ENCODE measurements at regions not wholly inside any gene's neighbourhood (a gene's known extent, or its start where the extent isn't known, plus 50 kb on each side); places are given as distances from the start of the nearest gene placed in this dataset.
A peak's percentile ranks its signal among the peaks of the same experiment; 100 is the strongest.
"Not testable (repeated sequence)": the region's sequence is repeated elsewhere in the genome, so short reads cannot be mapped to it uniquely, and the experiment has no call there.

- Mint-ChIP-seq H3K27ac (no peak overlapping the region), H3K27me3 (ENCODE audit: low read depth, poor library complexity) (peaks cover 6% of the 10 kb centered on the region), H3K4me1 (peaks cover 6% of the 10 kb centered on the region), H3K4me3 (no peak overlapping the region), H3K36me3 (ENCODE audit: low read depth) (peaks cover 29% of the 10 kb centered on the region), H3K9me3 (peaks cover 49% of the 10 kb centered on the region)
- no peak for TF ChIP-seq CTCF (IDR thresholded peaks at IDR 0.05)
- DNase-seq, result peak; percentile 16
Observed at GRCh38 chr2:167844714-167845530, 402.5 kb downstream of the STK39 start.

GRCh38 chr2:167843657-167844056 lies 403.7 kb downstream of the STK39 start:
- DNase-seq, result no peak
- no peak overlapping the region for H3K4me3 Mint-ChIP-seq
- peaks cover 40% of the 10 kb centered on the region for H3K9me3 Mint-ChIP-seq
- H3K27ac Mint-ChIP-seq, result no peak overlapping the region
- no peak for TF ChIP-seq CTCF (IDR thresholded peaks at IDR 0.05)
- H3K27me3 Mint-ChIP-seq (ENCODE audit: low read depth, poor library complexity), result peaks cover 6% of the 10 kb centered on the region
- peaks cover 6% of the 10 kb centered on the region for H3K4me1 Mint-ChIP-seq
- peaks cover 22% of the 10 kb centered on the region for H3K36me3 Mint-ChIP-seq (ENCODE audit: low read depth)

- no peak for DNase-seq
- peaks cover 35% of the 10 kb centered on the region for H3K9me3 Mint-ChIP-seq
- no peak overlapping the region for H3K27ac Mint-ChIP-seq
- peaks cover 20% of the 10 kb centered on the region for H3K36me3 Mint-ChIP-seq (ENCODE audit: low read depth)
- H3K4me1 Mint-ChIP-seq, result peaks cover 6% of the 10 kb centered on the region
- H3K27me3 Mint-ChIP-seq (ENCODE audit: low read depth, poor library complexity), result peaks cover 6% of the 10 kb centered on the region
- no peak for TF ChIP-seq CTCF (IDR thresholded peaks at IDR 0.05)
- no peak overlapping the region for H3K4me3 Mint-ChIP-seq
Observed at GRCh38 chr2:167843217-167843616, 404.2 kb downstream of the STK39 start.

- no peak for TF ChIP-seq CTCF (IDR thresholded peaks at IDR 0.05)
- H3K27ac Mint-ChIP-seq, result no peak overlapping the region
Observed at GRCh38 chr2:167842047-167842446, 405.3 kb downstream of the STK39 start.

GRCh38 chr2:167835290-167835689 lies 412.1 kb downstream of the STK39 start:
- H3K27ac Mint-ChIP-seq; H3K36me3 Mint-ChIP-seq (ENCODE audit: low read depth); H3K27me3 Mint-ChIP-seq (ENCODE audit: low read depth, poor library complexity); DNase-seq; H3K4me3 Mint-ChIP-seq: not testable (repeated sequence)
- H3K9me3 Mint-ChIP-seq, result peaks cover 19% of the 10 kb centered on the region
- H3K4me1 Mint-ChIP-seq, result peaks cover 16% of the 10 kb centered on the region

More at GRCh38 chr2:167842047-167842446, 405.3 kb downstream of the STK39 start:
- H3K27me3 Mint-ChIP-seq (ENCODE audit: low read depth, poor library complexity), result peaks cover 4% of the 10 kb centered on the region
- H3K4me3 Mint-ChIP-seq, result no peak overlapping the region
- DNase-seq, result no peak
- peaks cover 6% of the 10 kb centered on the region for H3K4me1 Mint-ChIP-seq
- H3K9me3 Mint-ChIP-seq, result peaks cover 25% of the 10 kb centered on the region
- H3K36me3 Mint-ChIP-seq (ENCODE audit: low read depth), result peaks cover 12% of the 10 kb centered on the region

GRCh38 chr2:167834707-167835106 lies 412.7 kb downstream of the STK39 start:
- Mint-ChIP-seq H3K27ac (no peak overlapping the region), H3K36me3 (ENCODE audit: low read depth) (peaks cover 6% of the 10 kb centered on the region), H3K27me3 (ENCODE audit: low read depth, poor library complexity) (peaks cover under 1% of the 10 kb centered on the region), H3K4me3 (no peak overlapping the region), H3K4me1 (peaks cover 20% of the 10 kb centered on the region), H3K9me3 (peaks cover 19% of the 10 kb centered on the region)
- no peak for TF ChIP-seq CTCF (IDR thresholded peaks at IDR 0.05)
- no peak for DNase-seq
